Heart right ventricle (tissue), 16 donors: ENCODE measurements at regions not wholly inside any gene's neighbourhood (a gene's known extent, or its start where the extent isn't known, plus 50 kb on each side); places are given as distances from the start of the nearest gene placed in this dataset.

Experiments used
- ATAC-seq, 8 donors: fragments of 200-7000 bp; cut with Tn5 transposase; one replicate each; pipeline ENCODE4 v1.9.1; 2020; ENCODE audit warnings: mild to moderate bottlenecking in 8 of 8, moderate library complexity in 8 of 8, moderate number of reproducible peaks in 1 of 8
- DNase-seq, 2 donors: peaks; one replicate each; pipeline ENCODE4 v3.0.0-alpha.2; 2020
- H3K27ac ChIP-seq, 10 donors: fragments of 200-600 bp; sonication (generic) in 2 of 10; one replicate each; pipeline versions ENCODE4 v1.5.0 to v1.8.0; 2020 to 2022; ENCODE audit warnings: mild to moderate bottlenecking in 3 of 10
- H3K27me3 ChIP-seq, 7 donors: fragments of 200-600 bp; one replicate each; pipeline ENCODE4 v1.8.0; 2021 to 2022; ENCODE audit warnings: mild to moderate bottlenecking in 2 of 7
- H3K36me3 ChIP-seq, 9 donors: fragments of 200-600 bp; sonication (generic) in 1 of 9; one replicate each; pipeline versions ENCODE4 v1.5.0 to v1.8.0; 2020 to 2022; ENCODE audit warnings: mild to moderate bottlenecking in 2 of 9
- H3K4me1 ChIP-seq, 9 donors: fragments of 200-600 bp; sonication (generic) in 1 of 9; one replicate each; pipeline versions ENCODE4 v1.5.0 to v1.8.0; 2020 to 2022; ENCODE audit warnings: mild to moderate bottlenecking in 4 of 9
- H3K4me3 ChIP-seq, 10 donors: fragments of 200-600 bp; sonication (generic) in 2 of 10; one replicate each; pipeline versions ENCODE4 v1.5.0 to v1.8.0; 2020 to 2022; ENCODE audit warnings: mild to moderate bottlenecking in 7 of 10, moderate library complexity in 2 of 10
- H3K9me3 ChIP-seq, 11 donors: fragments of 200-600 bp in 10 of 11; sonication (generic) in 2 of 11; one replicate each; pipeline versions ENCODE4 v1.5.0 to v1.8.0; 2013 to 2022; ENCODE audit warnings: mild to moderate bottlenecking in 2 of 11, control low read depth in 1 of 11, moderate library complexity in 1 of 11
- CTCF ChIP-seq, 9 donors: fragments of 200-600 bp; sonication (generic) in 2 of 9; IDR thresholded peaks; one replicate each; pipeline versions ENCODE4 v1.5.0 to v1.8.0; 2021 to 2022; ENCODE audit warnings: antibody characterized with exemption in 9 of 9, mild to moderate bottlenecking in 5 of 9, moderate library complexity in 1 of 9
- WGBS, 2 donors: extraction: QIAGEN DNeasy Blood & Tissue Kit; methylation state at CpG; one replicate each; pipeline ENCODE4 v1.1.7; 2013; ENCODE audit warnings: inconsistent platforms in 1 of 2; 5-methylcytosine and 5-hydroxymethylcytosine counted together
- intact Hi-C, 10 donors: fragments of 100-400 bp; cut with DNase I; formaldehyde crosslinking; loops; one replicate each; pipeline versions ENCODE4 v1.11.1 to v1.14.2; 2022
- donor health status: Arrhythmogenic right ventricular cardiomyopathy.
- donor health status: ischemic (EF 13 %, LVEDD 7.1; RV severe dilation, severe dysfunction).
- donor health status: healthy with polysubstance abuse.
- donor health status: DM: no; HTN: yes; CAD: no.
- donor health status: DM: no; HTN: no; CAD: no.
- donor health status: ischemic (EF 25% LVEDD 6.9; RV normal size, moderate dysfunction).
- donor health status: ischemic (EF 25% LVEDD 5.7; RV mildly dilated, moderate dysfunction).
- donor health status: healthy.
- donor health status: DM: yes; HTN: yes; CAD: no.
- donor health status: Ischemic cardiomyopathy.
- donor health status: ischemic (EF 35%, LVEDD 5.7; RV mildly dilated, moderate dysfunction).
- donor health status: nonischemic (EF 11% LVEDD 7.7; RV severe dilation, severe dysfunction).
- donor health status: DM: yes; HTN: yes; CAD: no.
- donor health status: PGD.
- donor health status: ischemic (EF 29% LVEDD 5.4; RV normal size, mild dysfunction).
- donor health status: nonischemic (EF 23%, LVEDD 6.1; RV moderate dilation, normal function).

- no peaks in the 10 kb centered on the region for H3K9me3 ChIP-seq
- intact Hi-C loops = no loop called here
- DNase-seq (no peak), ATAC-seq (no peak)
- no peaks in the 10 kb centered on the region for H3K27me3 ChIP-seq
- no peak for TF ChIP-seq CTCF (IDR thresholded peaks at IDR 0.05)
- WGBS, 2 donors = 79 to 80% methylated on average over 1 of the region's 1 CpG
- peaks cover 0 to 3% (median 0%) of the 10 kb centered on the region in 9 donors for H3K4me1 ChIP-seq
- H3K4me3 ChIP-seq = no peak overlapping the region
- no peak overlapping the region for H3K27ac ChIP-seq
- no peaks in the 10 kb centered on the region for H3K36me3 ChIP-seq
These were observed 209.6 kb upstream of the SLC16A7 start for GRCh38 chr12:59386236-59386635.

DNA sequence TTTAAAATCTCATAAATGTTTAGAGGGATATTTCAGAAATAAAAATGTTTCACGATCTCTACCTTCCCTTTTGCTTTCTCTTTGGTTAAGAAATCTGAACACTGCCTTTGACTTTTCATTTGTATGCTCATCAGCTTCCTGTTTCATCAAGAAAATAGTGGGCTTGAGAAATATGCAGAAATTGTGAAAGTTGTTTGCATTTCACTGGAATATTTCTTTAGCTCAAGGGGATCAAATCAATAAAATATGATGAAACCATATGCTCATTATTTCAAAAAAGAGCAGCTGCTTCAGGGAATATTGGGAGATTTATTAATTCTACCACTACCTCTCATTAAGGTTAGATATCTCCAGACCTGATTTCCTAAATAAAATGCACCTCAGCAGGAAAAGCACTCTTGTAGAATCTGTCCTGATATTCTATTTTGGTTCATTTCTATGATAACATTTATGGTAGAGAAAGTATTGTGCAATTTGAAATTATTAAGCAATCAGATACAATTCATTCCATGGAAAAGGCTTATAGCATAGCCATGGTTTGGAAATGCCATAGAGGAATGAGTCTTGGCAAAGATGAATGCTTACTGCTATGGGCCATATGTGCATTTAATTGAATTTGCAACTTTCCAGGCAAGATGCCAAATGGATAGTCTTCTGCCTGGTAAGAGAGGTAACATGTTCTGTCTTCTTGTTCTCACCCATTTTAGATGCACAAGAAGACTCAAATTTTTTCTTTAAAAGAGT is 212.6 kb upstream of the SLC16A7 start:
- WGBS, 2 donors = 77 to 78% methylated on average over 1 of the region's 1 CpG
- intact Hi-C loops = no loop called here
- Histone ChIP-seq H3K9me3 (no peaks in the 10 kb centered on the region), H3K27me3 (no peaks in the 10 kb centered on the region), H3K4me3 (peak overlapping the region in 1 of 10 donors; percentile 13), H3K4me1 (peaks cover 0 to 3% (median 0%) of the 10 kb centered on the region in 9 donors), H3K27ac (no peak overlapping the region), H3K36me3 (no peaks in the 10 kb centered on the region)
- no peak for DNase-seq
- no peak for TF ChIP-seq CTCF (IDR thresholded peaks at IDR 0.05)
- ATAC-seq = no peak

DNA sequence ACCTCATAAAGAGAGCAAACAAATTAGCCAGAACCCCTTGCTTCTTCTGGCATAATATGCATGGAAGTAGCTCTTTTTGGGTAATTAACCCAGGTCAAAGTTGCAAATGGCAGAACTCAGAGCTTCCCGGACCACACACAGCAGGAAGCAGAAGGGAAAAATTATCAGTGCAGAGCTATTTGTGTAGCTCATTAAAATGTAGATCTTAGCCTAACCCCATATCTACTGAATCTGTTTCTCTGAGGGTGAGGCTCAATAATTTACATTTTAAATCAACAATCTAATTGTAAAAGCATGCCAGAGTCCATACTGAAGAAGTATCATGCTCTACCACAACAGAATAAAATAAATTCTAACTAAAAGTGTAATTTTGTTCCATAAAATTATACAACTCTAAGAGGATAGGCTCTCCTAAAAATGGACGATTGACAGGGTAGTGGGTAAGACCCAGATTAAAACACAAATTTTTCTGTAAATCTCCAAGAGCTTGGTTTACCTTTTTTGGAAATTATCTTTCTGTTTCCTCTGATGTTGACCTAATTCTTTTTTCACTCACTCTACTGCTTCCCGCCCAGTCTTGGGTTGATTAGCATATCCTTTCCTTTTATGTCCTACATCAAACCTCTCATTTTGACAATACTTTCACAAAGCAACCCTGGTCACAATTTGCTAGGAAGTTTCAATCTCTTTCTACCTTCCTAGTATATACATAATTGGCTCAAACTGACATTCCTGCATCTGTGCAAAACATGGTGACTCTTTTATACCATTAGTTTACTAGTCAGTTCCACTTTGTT is 213.3 kb upstream of the SLC16A7 start:
- no peaks in the 10 kb centered on the region for H3K9me3 ChIP-seq
- no peaks in the 10 kb centered on the region for H3K36me3 ChIP-seq
- no peak overlapping the region for H3K27ac ChIP-seq
- intact Hi-C loops = no loop called here
- H3K4me1 ChIP-seq = peaks cover 0 to 3% (median 0%) of the 10 kb centered on the region in 9 donors
- ATAC-seq (no peak), DNase-seq (no peak)
- peak overlapping the region in 1 of 10 donors; percentile 13 for H3K4me3 ChIP-seq
- no peaks in the 10 kb centered on the region for H3K27me3 ChIP-seq
- 62 to 65% methylated on average over 3 of the region's 3 CpGs for WGBS, 2 donors
- TF ChIP-seq CTCF (IDR thresholded peaks at IDR 0.05) = no peak

DNA sequence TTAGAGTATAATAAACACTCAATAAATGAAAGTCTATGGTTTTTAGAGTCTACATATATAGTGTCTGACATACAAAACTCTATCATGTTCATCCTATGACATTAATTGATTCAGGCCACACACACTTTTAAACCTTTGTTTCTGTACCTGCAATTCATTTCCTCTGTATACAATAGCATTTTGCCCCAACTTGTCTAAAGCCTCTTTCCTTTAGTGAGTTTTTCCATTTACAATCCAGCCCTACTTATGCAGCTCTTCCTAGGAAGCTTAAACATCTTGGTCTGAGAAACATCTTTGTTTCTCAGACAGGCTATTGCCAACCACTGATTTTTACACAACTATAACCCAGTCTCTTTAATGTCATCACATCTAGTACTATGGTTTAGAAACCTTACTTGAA is 214.7 kb upstream of the SLC16A7 start:
- H3K9me3 ChIP-seq = no peaks in the 10 kb centered on the region
- H3K4me3 ChIP-seq = no peak overlapping the region
- intact Hi-C loops = no loop called here
- no peak for ATAC-seq
- no peaks in the 10 kb centered on the region for H3K27me3 ChIP-seq
- H3K4me1 ChIP-seq = peaks cover 0 to 3% (median 0%) of the 10 kb centered on the region in 9 donors
- no peak for DNase-seq
- TF ChIP-seq CTCF (IDR thresholded peaks at IDR 0.05) = no peak
- no peaks in the 10 kb centered on the region for H3K36me3 ChIP-seq
- no peak overlapping the region for H3K27ac ChIP-seq
